Endothelial cell of umbilical vein (primary cell): ENCODE measurements at regions not wholly inside any gene's neighbourhood (a gene's known extent, or its start where the extent isn't known, plus 50 kb on each side); places are given as distances from the start of the nearest gene placed in this dataset.

Experiments
- BruUV-seq: library from RNA; stranded (reverse); fragments of 400-500 nt; replicated peaks from 2 replicates; lab custom pipeline; 2021; lab: Mats Ljungman, UMichigan
- CTCF ChIA-PET: fragments of 300-600, 350-600 bp; sonication (Branson Sonifier 250); formaldehyde crosslinking; loops from one replicate; lab custom pipeline; 2021; ENCODE audit warnings: antibody characterized with exemption, inconsistent platforms; lab: Charles Lee
- POLR2A ChIA-PET: fragments of 300-600, 350-600 bp; sonication (Branson Sonifier 250); formaldehyde crosslinking; loops from one replicate; lab custom pipeline; 2021; ENCODE audit warnings: antibody characterized with exemption, inconsistent platforms; lab: Charles Lee
- DNase-seq: peaks from one replicate; pipeline ENCODE4 v3.0.0-alpha.2; 2011; ENCODE audit warnings: low read depth, low spot score
- FAIRE-seq: peaks from 2 replicates; lab custom pipeline; 2011; peaks lifted over from hg19 to GRCh38; lab: Jason Lieb, UNC
- H2AFZ ChIP-seq: 2 replicates; pipeline ENCODE4 v1.6.0; 2012; ENCODE audit warnings: low read depth, low read length, control low read depth, inconsistent platforms
- H3K27ac ChIP-seq: 2 replicates; pipeline ENCODE4 v1.5.1; 2011; ENCODE audit warnings: low read depth, mild to moderate bottlenecking, control low read depth, low read length, moderate library complexity; ENCODE audit not compliant: insufficient read depth
- H3K27me3 ChIP-seq, 2 experiments: 2 replicates each; pipeline versions ENCODE4 v1.6.0 to v1.6.1; 2011; ENCODE audit warnings: low read length in 2 of 2, mixed read lengths in 1 of 2; ENCODE audit not compliant: control insufficient read depth in 2 of 2, insufficient read depth in 2 of 2
- H3K36me3 ChIP-seq, 2 experiments: 2 replicates in 1 of 2; 3 replicates in 1 of 2; pipeline ENCODE4 v1.5.1; 2011; ENCODE audit warnings: low read length in 2 of 2, mild to moderate bottlenecking in 1 of 2, moderate library complexity in 1 of 2; ENCODE audit not compliant: control insufficient read depth in 2 of 2, insufficient read depth in 2 of 2; ENCODE audit errors: extremely low read depth in 1 of 2
- H3K4me1 ChIP-seq: 3 replicates; pipeline ENCODE4 v1.5.1; 2011; ENCODE audit warnings: mild to moderate bottlenecking, low read length; ENCODE audit not compliant: control insufficient read depth, insufficient read depth; ENCODE audit errors: extremely low read depth
- H3K4me2 ChIP-seq: 2 replicates; pipeline ENCODE4 v1.6.1; 2011; ENCODE audit warnings: low read length, control low read depth, mixed read lengths; ENCODE audit not compliant: insufficient read depth
- H3K4me3 ChIP-seq, 3 experiments: fragments of 200-600 bp in 1 of 3; sonication (generic), shearing (Covaris generic) in 1 of 3; replicated peaks in 1 of 3; 2 replicates each; pipeline ENCODE4 v1.5.1; 2011 to 2016; ENCODE audit warnings: control low read depth in 3 of 3, low read length in 3 of 3, mild to moderate bottlenecking in 2 of 3, inconsistent platforms in 1 of 3, low read depth in 1 of 3, moderate library complexity in 1 of 3; ENCODE audit not compliant: insufficient read depth in 1 of 3
- H3K79me2 ChIP-seq: 2 replicates; pipeline ENCODE4 v1.6.0; 2012; ENCODE audit warnings: low read length, inconsistent platforms; ENCODE audit not compliant: control insufficient read depth, insufficient read depth
- H3K9ac ChIP-seq: replicated peaks from 2 replicates; pipeline ENCODE3; 2011; ENCODE audit warnings: low read length, control low read depth; ENCODE audit not compliant: insufficient read depth; ENCODE audit errors: extremely low read depth
- H3K9me1 ChIP-seq: replicated peaks from 3 replicates; pipeline ENCODE4 v1.6.0; 2011; ENCODE audit warnings: mild to moderate bottlenecking, low read length; ENCODE audit not compliant: control insufficient read depth, insufficient read depth; ENCODE audit errors: extremely low read depth
- H3K9me3 ChIP-seq: replicated peaks from 2 replicates; pipeline ENCODE4 v1.5.1; 2012; ENCODE audit warnings: low read length, inconsistent platforms; ENCODE audit not compliant: control insufficient read depth, insufficient read depth
- H4K20me1 ChIP-seq: replicated peaks from 2 replicates; pipeline ENCODE3; 2011; ENCODE audit warnings: mild to moderate bottlenecking, low read length; ENCODE audit not compliant: control insufficient read depth, insufficient read depth; ENCODE audit errors: extremely low read depth
- EZH2 ChIP-seq: IDR thresholded peaks from 2 replicates; pipeline ENCODE4 v1.6.1; 2012; ENCODE audit warnings: borderline replicate concordance, low read depth, mild to moderate bottlenecking, moderate library complexity, low read length, inconsistent platforms; ENCODE audit not compliant: severe bottlenecking
- FOS ChIP-seq: IDR thresholded peaks from 2 replicates; pipeline ENCODE4 v1.6.1; 2011; ENCODE audit warnings: mild to moderate bottlenecking, low read length, moderate library complexity, borderline replicate concordance; ENCODE audit not compliant: insufficient read depth
- GATA2 ChIP-seq: IDR thresholded peaks from 2 replicates; pipeline ENCODE4 v1.7.0; 2011; ENCODE audit warnings: low read depth, mild to moderate bottlenecking, moderate library complexity, mixed read lengths, low read length; ENCODE audit not compliant: insufficient read length, insufficient read depth
- JUN ChIP-seq: IDR thresholded peaks from 2 replicates; pipeline ENCODE4 v1.6.1; 2011; ENCODE audit warnings: borderline replicate concordance, low read depth; ENCODE audit not compliant: insufficient read length, insufficient read depth
- MYC ChIP-seq: IDR thresholded peaks from one replicate; pipeline ENCODE4 v1.6.1; 2011; ENCODE audit warnings: mild to moderate bottlenecking, low read depth, low read length
- POLR2A ChIP-seq: IDR thresholded peaks from 2 replicates; pipeline ENCODE4 v1.6.1; 2012; ENCODE audit warnings: low read depth, mild to moderate bottlenecking, control low read depth, low read length
- POLR2AphosphoS5 ChIP-seq: IDR thresholded peaks from 2 replicates; pipeline ENCODE4 v1.6.1; 2012; ENCODE audit warnings: low read depth, mild to moderate bottlenecking, control low read depth, low read length, moderate library complexity; ENCODE audit not compliant: insufficient read depth
- dilution Hi-C: fragments of 300-500 bp; cut with MboI; formaldehyde crosslinking; loops from one replicate; pipeline ENCODE4 v1.15.0; 2019; ENCODE audit warnings: low sequenced_read_pairs; ENCODE audit not compliant: extremely low pct_ligation_motif_present
- intact Hi-C: fragments of 100-400 bp; cut with micrococcal nuclease; formaldehyde crosslinking; loops from one replicate; pipeline ENCODE4 v1.10.0; 2022
- TF ChIP-seq, protein P1 (sequence below): IDR thresholded peaks from 2 replicates; pipeline ENCODE4 v1.6.1; 2011; ENCODE audit not compliant: insufficient read depth, insufficient read length
- TF ChIP-seq, protein P2 (sequence below), 2 donors: IDR thresholded peaks; 1 replicate in 1 of 2; 2 replicates in 1 of 2; pipeline ENCODE4 v1.5.1; 2011; ENCODE audit warnings: low read length in 2 of 2, mild to moderate bottlenecking in 2 of 2, moderate library complexity in 2 of 2, control low read depth in 1 of 2, inconsistent platforms in 1 of 2, low read depth in 1 of 2; ENCODE audit not compliant: insufficient read depth in 1 of 2; ENCODE audit errors: extremely low read depth in 1 of 2

DNA sequence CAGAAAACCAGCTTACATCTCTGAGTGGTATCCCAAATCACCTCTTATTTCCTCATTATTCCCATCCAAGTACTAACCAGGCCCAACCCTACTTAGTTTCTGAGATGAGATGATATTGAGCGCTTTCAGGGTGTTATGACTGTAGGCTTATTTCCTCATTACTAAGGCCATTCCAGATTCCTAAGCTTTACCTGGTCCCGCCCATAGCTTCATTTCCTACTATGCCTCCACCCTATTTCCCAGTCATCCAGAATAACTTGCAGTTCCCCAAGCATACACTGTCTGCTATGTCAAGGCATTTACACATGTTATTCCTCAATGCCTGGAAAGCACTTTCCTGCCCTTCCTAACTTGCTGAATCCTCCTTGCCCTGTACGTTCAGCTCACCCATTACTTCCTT is 79.3 kb upstream of the SPAG17 start:
- intact Hi-C loops, result no loop called here
- CTCF ChIA-PET, result no interaction called here

DNA sequence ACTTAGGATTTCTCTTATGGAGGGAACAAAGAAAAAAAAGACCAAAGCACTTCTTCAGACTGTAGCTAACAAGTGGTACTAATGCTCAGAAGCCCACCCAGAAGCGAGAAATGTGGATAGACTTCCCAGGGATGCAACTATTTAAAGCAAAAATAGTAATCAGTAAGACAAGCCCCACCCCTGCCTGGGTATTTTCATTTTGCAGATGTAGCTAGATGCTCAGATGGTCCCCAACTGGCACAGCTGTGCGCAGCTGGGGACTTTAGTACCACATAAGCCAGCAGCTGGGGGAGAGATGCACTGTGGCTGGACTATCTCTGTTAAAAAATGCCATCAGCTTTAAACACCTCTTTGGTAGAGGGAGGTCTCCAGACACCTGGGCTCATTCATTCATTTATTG is 77.8 kb upstream of the SPAG17 start:
- Histone ChIP-seq H3K9ac (no peak overlapping the region), H3K9me3 (no peaks in the 10 kb centered on the region), H3K9me1 (no peaks in the 10 kb centered on the region), H3K4me2 (no peak overlapping the region), H4K20me1 (no peaks in the 10 kb centered on the region), H2AFZ (no peak overlapping the region), H3K4me1 (no peaks in the 10 kb centered on the region), H3K4me3 (no peak overlapping the region), H3K36me3 (no peaks in the 10 kb centered on the region), H3K27ac (no peak overlapping the region), H3K27me3 (no peaks in the 10 kb centered on the region), H3K79me2 (no peaks in the 10 kb centered on the region)
- no peak for FAIRE-seq
- intact Hi-C loops (no loop called here), dilution Hi-C loops (no loop called here)
- CTCF ChIA-PET, result no interaction called here
- POLR2A ChIA-PET, result no interaction called here
- TF ChIP-seq GATA2, result no peak
- no peak for TF ChIP-seq POLR2AphosphoS5
- no peak for TF ChIP-seq EZH2
- no peak for TF ChIP-seq MYC
- no peak for TF ChIP-seq JUN
- TF ChIP-seq, protein P1, sequence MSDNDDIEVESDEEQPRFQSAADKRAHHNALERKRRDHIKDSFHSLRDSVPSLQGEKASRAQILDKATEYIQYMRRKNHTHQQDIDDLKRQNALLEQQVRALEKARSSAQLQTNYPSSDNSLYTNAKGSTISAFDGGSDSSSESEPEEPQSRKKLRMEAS, result no peak
- no peak for TF ChIP-seq FOS
- TF ChIP-seq, protein P2, sequence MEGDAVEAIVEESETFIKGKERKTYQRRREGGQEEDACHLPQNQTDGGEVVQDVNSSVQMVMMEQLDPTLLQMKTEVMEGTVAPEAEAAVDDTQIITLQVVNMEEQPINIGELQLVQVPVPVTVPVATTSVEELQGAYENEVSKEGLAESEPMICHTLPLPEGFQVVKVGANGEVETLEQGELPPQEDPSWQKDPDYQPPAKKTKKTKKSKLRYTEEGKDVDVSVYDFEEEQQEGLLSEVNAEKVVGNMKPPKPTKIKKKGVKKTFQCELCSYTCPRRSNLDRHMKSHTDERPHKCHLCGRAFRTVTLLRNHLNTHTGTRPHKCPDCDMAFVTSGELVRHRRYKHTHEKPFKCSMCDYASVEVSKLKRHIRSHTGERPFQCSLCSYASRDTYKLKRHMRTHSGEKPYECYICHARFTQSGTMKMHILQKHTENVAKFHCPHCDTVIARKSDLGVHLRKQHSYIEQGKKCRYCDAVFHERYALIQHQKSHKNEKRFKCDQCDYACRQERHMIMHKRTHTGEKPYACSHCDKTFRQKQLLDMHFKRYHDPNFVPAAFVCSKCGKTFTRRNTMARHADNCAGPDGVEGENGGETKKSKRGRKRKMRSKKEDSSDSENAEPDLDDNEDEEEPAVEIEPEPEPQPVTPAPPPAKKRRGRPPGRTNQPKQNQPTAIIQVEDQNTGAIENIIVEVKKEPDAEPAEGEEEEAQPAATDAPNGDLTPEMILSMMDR (IDR thresholded peaks at IDR 0.05; ENCODE audit: extremely low read depth in 1 of 2, insufficient read depth in 1 of 2, low read depth in 1 of 2, low read length in 2 of 2), result no peak
- no peak for TF ChIP-seq POLR2A
- no peak for DNase-seq
- BruUV-seq, result no TSS peak

More for the DNA sequence above, 79.3 kb upstream of the SPAG17 start:
- Histone ChIP-seq H2AFZ (no peak overlapping the region), H3K9me3 (no peaks in the 10 kb centered on the region), H3K9ac (no peak overlapping the region), H3K4me3 (no peak overlapping the region), H3K27ac (no peak overlapping the region), H3K4me1 (no peaks in the 10 kb centered on the region), H3K36me3 (no peaks in the 10 kb centered on the region), H3K27me3 (no peaks in the 10 kb centered on the region), H4K20me1 (no peaks in the 10 kb centered on the region), H3K9me1 (no peaks in the 10 kb centered on the region), H3K79me2 (no peaks in the 10 kb centered on the region), H3K4me2 (no peak overlapping the region)
- dilution Hi-C loops, result no loop called here
- no peak for DNase-seq
- POLR2A ChIA-PET, result no interaction called here
- no TSS peak for BruUV-seq
- TF ChIP-seq GATA2, result no peak
- no peak for TF ChIP-seq POLR2AphosphoS5
- no peak for FAIRE-seq
